ENCODE measurements at regions not wholly inside any gene's neighbourhood (a gene's known extent, or its start where the extent isn't known, plus 50 kb on each side); places are given as distances from the start of the nearest gene placed in this dataset.

DNA sequence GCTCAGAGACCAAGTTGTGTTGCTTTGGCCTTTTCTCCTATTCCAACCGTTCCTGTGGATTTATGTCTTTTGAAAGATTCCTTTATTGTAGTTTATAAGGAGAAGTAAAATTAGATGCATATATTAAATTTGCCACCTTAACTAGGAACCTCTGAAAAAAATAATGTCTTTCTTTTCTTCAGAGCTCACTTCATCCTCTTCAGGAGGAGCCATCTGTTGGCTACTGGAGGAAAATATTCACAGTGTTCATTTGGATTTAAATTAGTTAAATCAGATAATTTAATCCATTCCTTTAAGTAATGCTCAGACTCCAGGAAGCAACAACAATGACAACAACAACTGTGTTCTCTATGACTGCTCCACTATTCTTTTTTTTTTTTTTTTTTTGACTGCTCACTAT, 164.0 kb downstream of the FASLG start:
- TF ChIP-seq EZH2 (IDR thresholded peaks at IDR 0.05; ENCODE audit: borderline replicate concordance, low read length) = no peak
- TF ChIP-seq, protein P1, sequence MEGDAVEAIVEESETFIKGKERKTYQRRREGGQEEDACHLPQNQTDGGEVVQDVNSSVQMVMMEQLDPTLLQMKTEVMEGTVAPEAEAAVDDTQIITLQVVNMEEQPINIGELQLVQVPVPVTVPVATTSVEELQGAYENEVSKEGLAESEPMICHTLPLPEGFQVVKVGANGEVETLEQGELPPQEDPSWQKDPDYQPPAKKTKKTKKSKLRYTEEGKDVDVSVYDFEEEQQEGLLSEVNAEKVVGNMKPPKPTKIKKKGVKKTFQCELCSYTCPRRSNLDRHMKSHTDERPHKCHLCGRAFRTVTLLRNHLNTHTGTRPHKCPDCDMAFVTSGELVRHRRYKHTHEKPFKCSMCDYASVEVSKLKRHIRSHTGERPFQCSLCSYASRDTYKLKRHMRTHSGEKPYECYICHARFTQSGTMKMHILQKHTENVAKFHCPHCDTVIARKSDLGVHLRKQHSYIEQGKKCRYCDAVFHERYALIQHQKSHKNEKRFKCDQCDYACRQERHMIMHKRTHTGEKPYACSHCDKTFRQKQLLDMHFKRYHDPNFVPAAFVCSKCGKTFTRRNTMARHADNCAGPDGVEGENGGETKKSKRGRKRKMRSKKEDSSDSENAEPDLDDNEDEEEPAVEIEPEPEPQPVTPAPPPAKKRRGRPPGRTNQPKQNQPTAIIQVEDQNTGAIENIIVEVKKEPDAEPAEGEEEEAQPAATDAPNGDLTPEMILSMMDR (IDR thresholded peaks at IDR 0.05; ENCODE audit: low read length) = no peak
